Sigmoid colon (tissue), 4 donors: ENCODE measurements at regions not wholly inside any gene's neighbourhood (a gene's known extent, or its start where the extent isn't known, plus 50 kb on each side); places are given as distances from the start of the nearest gene placed in this dataset.

Source experiments
- EP300 ChIP-seq, 4 donors: sonication (generic); formaldehyde crosslinking; IDR thresholded peaks; one replicate each; pipeline ENCODE4 v1.6.1; 2017; ENCODE audit warnings: antibody characterized with exemption in 4 of 4
- POLR2A ChIP-seq, 2 donors: fragments of 450-650 bp; IDR thresholded peaks; one replicate each; pipeline ENCODE4 v1.6.1; 2016; ENCODE audit warnings: antibody characterized with exemption in 2 of 2, mild to moderate bottlenecking in 2 of 2, moderate library complexity in 2 of 2
- POLR2AphosphoS5 ChIP-seq, 4 donors: sonication (generic); formaldehyde crosslinking; IDR thresholded peaks; one replicate each; pipeline ENCODE4 v1.6.1; 2017; ENCODE audit warnings: antibody characterized with exemption in 4 of 4
- TF ChIP-seq, protein P1 (sequence below), 4 experiments: fragments of 450-650 bp in 3 of 4; fragments of 200-600 bp in 1 of 4; IDR thresholded peaks; one replicate each; pipeline ENCODE4 v1.5.1; 2016 to 2019; ENCODE audit warnings: antibody characterized with exemption in 4 of 4, mild to moderate bottlenecking in 3 of 4, moderate library complexity in 2 of 4

DNA sequence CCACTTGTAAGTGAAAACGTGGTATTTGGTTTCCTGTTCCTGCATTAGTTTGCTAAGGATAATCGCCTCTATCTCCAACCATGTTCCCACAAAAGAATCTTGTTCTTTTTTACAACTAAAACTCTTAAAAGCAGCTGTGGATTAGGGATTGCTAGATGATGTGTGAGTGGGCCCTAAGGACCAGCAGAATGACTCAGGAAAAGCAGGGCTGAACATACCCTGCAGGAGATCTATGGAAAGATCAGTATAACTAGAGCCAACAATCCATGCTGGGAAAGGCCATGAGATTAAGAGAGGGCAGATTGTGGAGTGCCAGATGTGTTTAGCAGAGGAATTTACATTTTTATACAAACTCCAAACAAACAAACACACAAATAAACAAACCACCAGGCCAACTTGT is 128.4 kb upstream of the TMEM164 start:
- TF ChIP-seq POLR2A (IDR thresholded peaks at IDR 0.05) (no peak), POLR2AphosphoS5 (IDR thresholded peaks at IDR 0.05) (no peak), EP300 (IDR thresholded peaks at IDR 0.05) (no peak)
- TF ChIP-seq, protein P1, sequence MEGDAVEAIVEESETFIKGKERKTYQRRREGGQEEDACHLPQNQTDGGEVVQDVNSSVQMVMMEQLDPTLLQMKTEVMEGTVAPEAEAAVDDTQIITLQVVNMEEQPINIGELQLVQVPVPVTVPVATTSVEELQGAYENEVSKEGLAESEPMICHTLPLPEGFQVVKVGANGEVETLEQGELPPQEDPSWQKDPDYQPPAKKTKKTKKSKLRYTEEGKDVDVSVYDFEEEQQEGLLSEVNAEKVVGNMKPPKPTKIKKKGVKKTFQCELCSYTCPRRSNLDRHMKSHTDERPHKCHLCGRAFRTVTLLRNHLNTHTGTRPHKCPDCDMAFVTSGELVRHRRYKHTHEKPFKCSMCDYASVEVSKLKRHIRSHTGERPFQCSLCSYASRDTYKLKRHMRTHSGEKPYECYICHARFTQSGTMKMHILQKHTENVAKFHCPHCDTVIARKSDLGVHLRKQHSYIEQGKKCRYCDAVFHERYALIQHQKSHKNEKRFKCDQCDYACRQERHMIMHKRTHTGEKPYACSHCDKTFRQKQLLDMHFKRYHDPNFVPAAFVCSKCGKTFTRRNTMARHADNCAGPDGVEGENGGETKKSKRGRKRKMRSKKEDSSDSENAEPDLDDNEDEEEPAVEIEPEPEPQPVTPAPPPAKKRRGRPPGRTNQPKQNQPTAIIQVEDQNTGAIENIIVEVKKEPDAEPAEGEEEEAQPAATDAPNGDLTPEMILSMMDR (IDR thresholded peaks at IDR 0.05), result no peak
